CD4-positive, alpha-beta T cell (primary cell): ENCODE measurements at regions not wholly inside any gene's neighbourhood (a gene's known extent, or its start where the extent isn't known, plus 50 kb on each side); places are given as distances from the start of the nearest gene placed in this dataset.

Experiments used
- ATAC-seq: fragments of 200-7000 bp; cut with Tn5 transposase; one replicate; pipeline ENCODE4 v1.10.0; 2022; ENCODE audit warnings: mild to moderate bottlenecking; ENCODE audit not compliant: poor library complexity
- CTCF ChIA-PET: fragments of 350-600 bp; sonication (Branson Sonifier 250); formaldehyde crosslinking; loops from one replicate; lab custom pipeline; 2021; ENCODE audit warnings: antibody characterized with exemption, inconsistent platforms; lab: Charles Lee
- POLR2A ChIA-PET: fragments of 350-600 bp; sonication (Branson Sonifier 250); formaldehyde crosslinking; loops from one replicate; lab custom pipeline; 2021; ENCODE audit warnings: antibody characterized with exemption, inconsistent platforms; lab: Charles Lee
- DNase-seq, 14 experiments: peaks; one replicate each; pipeline ENCODE4 v3.0.0-alpha.2; 2013 to 2020; ENCODE audit warnings: mixed read lengths in 2 of 14
- H3K27ac ChIP-seq, 2 donors: one replicate each; pipeline versions ENCODE4 v1.5.1 to v1.7.0; 2013; ENCODE audit warnings: low read length in 2 of 2, low read depth in 1 of 2, mild to moderate bottlenecking in 1 of 2
- H3K27me3 ChIP-seq, 2 experiments: 1 replicate in 1 of 2; 2 replicates in 1 of 2; pipeline versions ENCODE4 v1.6.1 to v1.7.0; 2013; ENCODE audit warnings: low read length in 2 of 2, control low read depth in 1 of 2, mild to moderate bottlenecking in 1 of 2, moderate library complexity in 1 of 2; ENCODE audit not compliant: insufficient read depth in 2 of 2, control insufficient read depth in 1 of 2
- H3K36me3 ChIP-seq: one replicate; pipeline ENCODE4 v1.6.1; 2013; ENCODE audit warnings: low read length, control low read depth; ENCODE audit not compliant: insufficient read depth
- H3K4me1 ChIP-seq: one replicate; pipeline ENCODE4 v1.6.1; 2013; ENCODE audit warnings: low read length, control low read depth; ENCODE audit not compliant: insufficient read depth
- H3K4me3 ChIP-seq: one replicate; pipeline ENCODE4 v1.5.1; 2013; ENCODE audit warnings: mild to moderate bottlenecking, low read length, moderate library complexity
- H3K9me3 ChIP-seq, 2 experiments: 1 replicate in 1 of 2; 2 replicates in 1 of 2; pipeline versions ENCODE4 v1.6.1 to v1.7.0; 2013; ENCODE audit warnings: low read length in 2 of 2, mild to moderate bottlenecking in 2 of 2, control low read depth in 1 of 2, moderate library complexity in 1 of 2; ENCODE audit not compliant: control insufficient read depth in 1 of 2, insufficient read depth in 1 of 2
- H3K27ac Mint-ChIP-seq: one replicate; pipeline ENCODE4 v1.8.0; 2020; ENCODE audit warnings: mixed read lengths
- H3K27me3 Mint-ChIP-seq: one replicate; pipeline ENCODE4 v1.8.0; 2021; ENCODE audit warnings: mixed read lengths
- H3K36me3 Mint-ChIP-seq: one replicate; pipeline ENCODE4 v1.8.0; 2021; ENCODE audit warnings: low read depth, mixed read lengths
- H3K4me1 Mint-ChIP-seq: one replicate; pipeline ENCODE4 v1.8.0; 2021; ENCODE audit warnings: low read depth, mixed read lengths
- H3K4me3 Mint-ChIP-seq: one replicate; pipeline ENCODE4 v1.8.0; 2020; ENCODE audit warnings: mild to moderate bottlenecking, mixed read lengths
- H3K9me3 Mint-ChIP-seq: one replicate; pipeline ENCODE4 v1.8.0; 2020; ENCODE audit warnings: mixed read lengths
- CTCF ChIP-seq: fragments of 200-600 bp; IDR thresholded peaks from one replicate; pipeline ENCODE4 v1.8.0; 2022; ENCODE audit warnings: antibody characterized with exemption, mild to moderate bottlenecking
- intact Hi-C, 2 experiments: fragments of 100-400 bp; cut with DNase I in 1 of 2; cut with micrococcal nuclease in 1 of 2; formaldehyde crosslinking; loops; one replicate each; pipeline versions ENCODE4 v1.15.1 to v1.9.0; 2023 to 2025; cut with DNase I, micrococcal nuclease

GRCh38 chr4:151921386-151921785 is 160.6 kb upstream of the GATB start:
- POLR2A ChIA-PET, result no interaction called here
- Mint-ChIP-seq H3K27ac (no peak overlapping the region), H3K4me1 (no peaks in the 10 kb centered on the region), H3K36me3 (no peaks in the 10 kb centered on the region), H3K9me3 (peaks cover under 1% of the 10 kb centered on the region), H3K4me3 (no peak overlapping the region), H3K27me3 (no peaks in the 10 kb centered on the region)
- no peaks in the 10 kb centered on the region for H3K27me3 ChIP-seq
- DNase-seq (no peak), ATAC-seq (no peak)
- H3K9me3 ChIP-seq, result no peaks in the 10 kb centered on the region
- CTCF ChIA-PET, result interaction anchor here (1.0 kb wide), 1 partner anchor 11 kb away, joined by 4 read pairs; no protein-coding TSS in a partner anchor
- H3K27ac ChIP-seq, result no peak overlapping the region
- H3K4me1 ChIP-seq, result no peaks in the 10 kb centered on the region
- no peak overlapping the region for H3K4me3 ChIP-seq
- H3K36me3 ChIP-seq, result no peaks in the 10 kb centered on the region
- TF ChIP-seq CTCF, result no peak
- intact Hi-C loops, result no loop called here

DNA sequence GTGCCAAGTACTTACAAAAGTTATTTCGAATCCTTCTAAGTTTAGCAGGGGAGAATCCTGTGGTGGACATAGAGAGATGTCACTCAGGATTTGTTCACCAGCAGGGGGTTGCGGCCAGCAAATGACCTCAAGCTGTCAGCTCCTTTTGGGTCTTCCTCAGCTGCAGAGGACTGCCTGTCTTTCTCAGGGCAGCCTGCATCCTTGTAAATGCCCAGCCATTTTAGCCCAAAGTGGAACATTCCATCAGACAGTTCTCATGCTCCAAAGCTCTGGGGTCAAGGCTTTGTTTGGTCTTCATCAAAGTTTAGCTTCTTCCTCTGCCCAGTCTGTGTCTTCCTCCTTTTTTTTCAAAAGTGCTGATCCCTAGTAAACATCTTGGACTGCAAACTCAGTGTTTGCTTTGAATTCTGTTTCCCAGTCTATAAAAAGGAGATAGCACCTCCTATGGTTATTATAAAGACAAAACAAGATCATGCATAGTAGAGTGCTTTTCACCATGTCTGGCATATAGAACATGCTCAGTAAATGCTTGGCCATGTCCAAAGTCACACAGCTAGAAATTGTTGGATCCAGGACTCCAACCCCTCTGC is 156.4 kb upstream of the GATB start:
- CTCF ChIA-PET, result no interaction called here
- no peak for TF ChIP-seq CTCF
- Histone ChIP-seq H3K4me3 (no peak overlapping the region), H3K27ac (no peak overlapping the region), H3K9me3 (no peaks in the 10 kb centered on the region), H3K4me1 (no peaks in the 10 kb centered on the region), H3K36me3 (no peaks in the 10 kb centered on the region), H3K27me3 (no peaks in the 10 kb centered on the region)
- ATAC-seq (no peak), DNase-seq (no peak)
- intact Hi-C loops, result no loop called here
- no peak overlapping the region for H3K4me3 Mint-ChIP-seq
- POLR2A ChIA-PET, result interaction anchor here (1.1 kb wide), 1 partner anchor 8 kb away, joined by 4 read pairs; no protein-coding TSS in a partner anchor
- H3K36me3 Mint-ChIP-seq, result no peaks in the 10 kb centered on the region
- H3K27ac Mint-ChIP-seq, result no peak overlapping the region
- peaks cover 9% of the 10 kb centered on the region for H3K9me3 Mint-ChIP-seq
- no peaks in the 10 kb centered on the region for H3K4me1 Mint-ChIP-seq
- no peaks in the 10 kb centered on the region for H3K27me3 Mint-ChIP-seq

- Histone ChIP-seq H3K4me1 (no peaks in the 10 kb centered on the region), H3K36me3 (no peaks in the 10 kb centered on the region), H3K27ac (no peak overlapping the region), H3K9me3 (no peaks in the 10 kb centered on the region), H3K4me3 (no peak overlapping the region), H3K27me3 (no peaks in the 10 kb centered on the region)
- CTCF ChIA-PET, result no interaction called here
- ATAC-seq (no peak), DNase-seq (no peak)
- no peaks in the 10 kb centered on the region for H3K4me1 Mint-ChIP-seq
- POLR2A ChIA-PET, result no interaction called here
- TF ChIP-seq CTCF, result no peak
- intact Hi-C loops, result no loop called here
- H3K27me3 Mint-ChIP-seq, result no peaks in the 10 kb centered on the region
- H3K4me3 Mint-ChIP-seq, result no peak overlapping the region
- H3K9me3 Mint-ChIP-seq, result peaks cover 9% of the 10 kb centered on the region
- H3K36me3 Mint-ChIP-seq, result no peaks in the 10 kb centered on the region
- no peak overlapping the region for H3K27ac Mint-ChIP-seq
Measured at GRCh38 chr4:151912632-151913031, 151.8 kb upstream of the GATB start.
